SK-N-SH treated with all-trans-retinoic acid at 6 μM for 48 hours (cell line): ENCODE measurements at regions not wholly inside any gene's neighbourhood (a gene's known extent, or its start where the extent isn't known, plus 50 kb on each side); places are given as distances from the start of the nearest gene placed in this dataset.

ENCODE experiments used
- ISL1 ChIP-seq: fragments of 250-450 bp; sonication (Bioruptor Pico); IDR thresholded peaks from 2 replicates; pipeline ENCODE4 v2.1.2; 2022; ENCODE audit warnings: mild to moderate bottlenecking, moderate library complexity
- PATZ1 ChIP-seq: fragments of 250-450 bp; sonication (Bioruptor Pico); IDR thresholded peaks from 2 replicates; pipeline ENCODE4 v1.8.0; 2020; ENCODE audit warnings: mild to moderate bottlenecking, moderate library complexity, borderline replicate concordance
- RARB ChIP-seq: fragments of 250-450 bp; sonication (Bioruptor Pico); IDR thresholded peaks from 2 replicates; pipeline ENCODE4 v1.8.0; 2021; ENCODE audit warnings: mild to moderate bottlenecking, moderate library complexity
- TOX ChIP-seq: fragments of 250-450 bp; sonication (Bioruptor Pico); IDR thresholded peaks from 2 replicates; pipeline ENCODE4 v1.8.0; 2021; ENCODE audit warnings: mild to moderate bottlenecking, moderate library complexity, borderline replicate concordance

GRCh38 chr4:14259936-14260335, 632.4 kb upstream of the BOD1L1 start:
- TF ChIP-seq RARB (no peak), ISL1 (CRISPR knock-in tag) (no peak), PATZ1 (CRISPR knock-in tag) (no peak), TOX (no peak)
